ENCODE measurements at regions not wholly inside any gene's neighbourhood (a gene's known extent, or its start where the extent isn't known, plus 50 kb on each side); places are given as distances from the start of the nearest gene placed in this dataset.

DNA sequence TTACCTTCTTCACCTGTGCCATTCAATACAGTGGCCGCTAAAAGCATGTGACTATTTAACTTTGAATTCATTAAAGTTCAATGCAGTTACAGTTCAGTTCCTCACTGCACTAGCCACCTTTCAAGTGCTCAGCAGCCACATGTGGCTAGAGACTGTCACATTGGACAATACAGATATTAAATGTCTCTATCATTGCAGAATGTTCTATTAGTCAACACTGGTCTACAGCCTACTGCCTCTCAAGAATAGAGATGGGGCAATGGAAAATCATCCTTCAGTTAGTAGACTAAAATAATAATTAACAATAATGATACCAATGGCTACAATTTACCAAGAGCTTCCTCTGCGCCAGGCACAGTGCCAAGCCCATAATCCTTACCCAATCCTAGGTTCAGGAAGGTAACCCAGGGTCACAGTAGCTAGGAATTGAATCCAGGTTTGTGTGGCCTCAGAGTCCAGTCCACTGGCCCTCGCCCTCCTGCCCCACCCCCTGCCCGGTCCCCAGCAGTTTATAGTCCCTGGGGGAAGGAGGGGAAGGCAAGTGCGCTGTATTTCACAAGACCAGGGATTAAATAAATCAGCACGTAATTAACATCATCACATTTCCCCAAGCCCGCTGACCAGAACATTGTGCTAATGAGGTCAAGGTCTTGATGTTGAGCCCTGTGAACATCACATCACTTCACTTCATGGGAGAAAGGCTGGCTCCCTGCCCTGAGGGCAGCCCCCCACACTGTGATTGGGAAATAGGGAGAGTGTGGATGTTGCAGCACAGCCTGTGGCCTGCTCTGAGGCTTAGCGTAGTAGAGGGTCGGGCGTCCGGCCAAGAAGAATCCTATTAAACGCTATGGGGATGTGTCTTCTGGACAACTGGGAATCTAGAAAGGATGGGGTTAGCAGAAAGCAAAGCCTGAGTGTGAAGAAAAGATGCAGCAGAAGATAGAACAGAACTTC, 147.2 kb downstream of the VEGFA start:
- Histone ChIP-seq H3K79me2 (ENCODE audit: insufficient read depth) (no peaks in the 10 kb centered on the region), H3K27ac (ENCODE audit: low read depth in 2 of 2, low read length in 1 of 2) (peak overlapping the region in 1 of 2 experiments; percentile 90; a peak in 2 of 4 replicates), H3K9me2 (no peaks in the 10 kb centered on the region), H3K4me1 (ENCODE audit: control insufficient read depth in 1 of 2, insufficient read depth in 2 of 2, low read depth in 1 of 2, low read length in 1 of 2) (peaks cover 19 to 56% of the 10 kb centered on the region in 2 experiments), H3K4me2 (no peak overlapping the region), H3K9me3 (no peaks in the 10 kb centered on the region), H3K9ac (no peak overlapping the region), H3K4me3 (ENCODE audit: low read depth in 2 of 2, low read length in 1 of 2) (no peak overlapping the region), H2AFZ (ENCODE audit: low read depth) (no peak overlapping the region), H3K27me3 (ENCODE audit: insufficient read depth) (no peaks in the 10 kb centered on the region), H3F3A (replicated peaks; ENCODE audit: insufficient read depth) (no peaks in the 10 kb centered on the region), H4K20me1 (ENCODE audit: insufficient read depth) (no peaks in the 10 kb centered on the region), H3K36me3 (replicated peaks in 1 of 2; ENCODE audit: control insufficient read depth in 1 of 2, insufficient read depth in 2 of 2, low read length in 1 of 2) (no peaks in the 10 kb centered on the region)
- TF ChIP-seq FOSL2 (IDR thresholded peaks at IDR 0.05; ENCODE audit: borderline replicate concordance, low read depth): no peak
- no peak for TF ChIP-seq FOXJ3 (CRISPR knock-in tag; IDR thresholded peaks at IDR 0.05)
- TF ChIP-seq, protein P1, sequence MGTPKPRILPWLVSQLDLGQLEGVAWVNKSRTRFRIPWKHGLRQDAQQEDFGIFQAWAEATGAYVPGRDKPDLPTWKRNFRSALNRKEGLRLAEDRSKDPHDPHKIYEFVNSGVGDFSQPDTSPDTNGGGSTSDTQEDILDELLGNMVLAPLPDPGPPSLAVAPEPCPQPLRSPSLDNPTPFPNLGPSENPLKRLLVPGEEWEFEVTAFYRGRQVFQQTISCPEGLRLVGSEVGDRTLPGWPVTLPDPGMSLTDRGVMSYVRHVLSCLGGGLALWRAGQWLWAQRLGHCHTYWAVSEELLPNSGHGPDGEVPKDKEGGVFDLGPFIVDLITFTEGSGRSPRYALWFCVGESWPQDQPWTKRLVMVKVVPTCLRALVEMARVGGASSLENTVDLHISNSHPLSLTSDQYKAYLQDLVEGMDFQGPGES (IDR thresholded peaks at IDR 0.05; ENCODE audit: low read depth, low read length): no peak
- TF ChIP-seq, protein P2, sequence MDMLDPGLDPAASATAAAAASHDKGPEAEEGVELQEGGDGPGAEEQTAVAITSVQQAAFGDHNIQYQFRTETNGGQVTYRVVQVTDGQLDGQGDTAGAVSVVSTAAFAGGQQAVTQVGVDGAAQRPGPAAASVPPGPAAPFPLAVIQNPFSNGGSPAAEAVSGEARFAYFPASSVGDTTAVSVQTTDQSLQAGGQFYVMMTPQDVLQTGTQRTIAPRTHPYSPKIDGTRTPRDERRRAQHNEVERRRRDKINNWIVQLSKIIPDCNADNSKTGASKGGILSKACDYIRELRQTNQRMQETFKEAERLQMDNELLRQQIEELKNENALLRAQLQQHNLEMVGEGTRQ (IDR thresholded peaks at IDR 0.05; ENCODE audit: borderline replicate concordance, low read depth, low read length): no peak
- no peak for DNase-seq
- ChIA-PET POLR2A (no interaction called here), CTCF (interaction anchor here (1.1 to 2.9 kb wide), 6 partner anchors 25 to 158 kb away, joined by 3 to 11 read pairs (median 3); no protein-coding TSS in a partner anchor)
- 93% methylated on average over 12 of the region's 12 CpGs for WGBS (ENCODE audit: low lambda C conversion rate)

DNA sequence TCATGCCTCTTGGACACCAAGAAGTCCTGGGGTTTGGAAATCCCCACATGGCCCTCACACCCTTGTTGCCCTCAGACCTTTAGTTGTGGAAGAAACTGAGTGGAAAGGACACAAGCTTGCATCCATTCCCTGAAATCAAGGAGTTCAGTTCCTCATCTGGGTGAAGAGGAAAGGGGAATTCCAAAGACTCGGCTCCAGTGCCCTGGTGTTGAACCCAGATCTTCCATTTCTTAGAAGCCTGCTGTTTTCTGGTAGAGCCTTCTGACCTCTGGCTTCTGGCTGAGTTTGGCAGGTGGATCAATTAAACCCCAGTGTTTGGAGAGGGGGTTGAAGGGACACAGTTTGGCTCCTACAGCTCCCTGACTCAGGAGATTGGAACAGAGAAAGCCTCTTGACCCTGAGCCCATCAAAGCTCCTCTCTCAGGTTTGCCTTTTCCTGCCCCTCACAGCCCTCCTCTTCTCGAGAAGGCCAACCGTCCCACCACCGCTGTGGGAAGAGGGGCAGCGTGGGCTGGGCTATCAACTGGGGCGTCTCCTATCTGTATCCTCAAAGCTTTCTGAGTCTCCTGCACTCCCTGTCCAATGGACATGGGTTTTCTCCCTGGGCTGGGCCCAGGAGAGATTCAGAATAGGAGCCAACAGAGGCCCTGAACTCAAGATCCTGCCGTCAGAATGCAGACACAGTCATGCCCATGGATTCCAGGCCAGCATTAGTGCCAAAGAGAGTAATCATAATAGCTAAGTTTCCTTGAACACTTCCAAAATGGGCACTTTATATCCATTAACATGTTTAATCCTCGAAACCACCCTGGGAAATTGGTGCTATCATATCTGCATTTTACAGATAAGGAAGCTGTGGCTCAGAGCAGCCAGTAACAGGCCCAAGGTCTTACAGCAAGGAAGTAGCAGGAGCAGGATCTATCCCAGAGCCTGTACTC, 146.2 kb downstream of the VEGFA start:
- Histone ChIP-seq H3K4me3 (ENCODE audit: low read depth in 2 of 2, low read length in 1 of 2) (no peak overlapping the region), H2AFZ (ENCODE audit: low read depth) (no peak overlapping the region), H3K79me2 (ENCODE audit: insufficient read depth) (no peaks in the 10 kb centered on the region), H3K4me1 (ENCODE audit: control insufficient read depth in 1 of 2, insufficient read depth in 2 of 2, low read depth in 1 of 2, low read length in 1 of 2) (peaks cover 22 to 60% of the 10 kb centered on the region in 2 experiments), H3K4me2 (no peak overlapping the region), H3K9ac (no peak overlapping the region), H3K9me3 (no peaks in the 10 kb centered on the region), H4K20me1 (ENCODE audit: insufficient read depth) (no peaks in the 10 kb centered on the region), H3K27ac (ENCODE audit: low read depth in 2 of 2, low read length in 1 of 2) (peak overlapping the region in 1 of 2 experiments; percentile 90; a peak in 2 of 4 replicates), H3K9me2 (no peaks in the 10 kb centered on the region), H3K27me3 (ENCODE audit: insufficient read depth) (no peaks in the 10 kb centered on the region), H3K36me3 (replicated peaks in 1 of 2; ENCODE audit: control insufficient read depth in 1 of 2, insufficient read depth in 2 of 2, low read length in 1 of 2) (no peaks in the 10 kb centered on the region), H3F3A (replicated peaks; ENCODE audit: insufficient read depth) (no peaks in the 10 kb centered on the region)
- CTCF ChIA-PET: interaction anchor here (1.1 to 3.3 kb wide), 12 partner anchors 8 to 159 kb away, joined by 3 to 11 read pairs (median 4); partner anchors contain the start of gene VEGFA
- WGBS (ENCODE audit: low lambda C conversion rate): 80% methylated on average over 8 of the region's 8 CpGs
- POLR2A ChIA-PET: interaction anchor here (0.9 kb wide), 1 partner anchor 21 kb away, joined by 3 read pairs; no protein-coding TSS in a partner anchor
- DNase-seq: no peak
- TF ChIP-seq, protein P1 (IDR thresholded peaks at IDR 0.05; ENCODE audit: low read depth, low read length): no peak
- TF ChIP-seq FOSL2 (IDR thresholded peaks at IDR 0.05; ENCODE audit: borderline replicate concordance, low read depth) (no peak), ELF1 (IDR thresholded peaks at IDR 0.05) (no peak), YY1 (IDR thresholded peaks at IDR 0.05; ENCODE audit: low read depth) (no peak), MXI1 (IDR thresholded peaks at IDR 0.05; ENCODE audit: low read depth, low read length) (no peak), NRF1 (IDR thresholded peaks at IDR 0.05; ENCODE audit: low read depth, low read length) (no peak), JUND (IDR thresholded peaks at IDR 0.05) (no peak)
- TF ChIP-seq, protein P3, sequence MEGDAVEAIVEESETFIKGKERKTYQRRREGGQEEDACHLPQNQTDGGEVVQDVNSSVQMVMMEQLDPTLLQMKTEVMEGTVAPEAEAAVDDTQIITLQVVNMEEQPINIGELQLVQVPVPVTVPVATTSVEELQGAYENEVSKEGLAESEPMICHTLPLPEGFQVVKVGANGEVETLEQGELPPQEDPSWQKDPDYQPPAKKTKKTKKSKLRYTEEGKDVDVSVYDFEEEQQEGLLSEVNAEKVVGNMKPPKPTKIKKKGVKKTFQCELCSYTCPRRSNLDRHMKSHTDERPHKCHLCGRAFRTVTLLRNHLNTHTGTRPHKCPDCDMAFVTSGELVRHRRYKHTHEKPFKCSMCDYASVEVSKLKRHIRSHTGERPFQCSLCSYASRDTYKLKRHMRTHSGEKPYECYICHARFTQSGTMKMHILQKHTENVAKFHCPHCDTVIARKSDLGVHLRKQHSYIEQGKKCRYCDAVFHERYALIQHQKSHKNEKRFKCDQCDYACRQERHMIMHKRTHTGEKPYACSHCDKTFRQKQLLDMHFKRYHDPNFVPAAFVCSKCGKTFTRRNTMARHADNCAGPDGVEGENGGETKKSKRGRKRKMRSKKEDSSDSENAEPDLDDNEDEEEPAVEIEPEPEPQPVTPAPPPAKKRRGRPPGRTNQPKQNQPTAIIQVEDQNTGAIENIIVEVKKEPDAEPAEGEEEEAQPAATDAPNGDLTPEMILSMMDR (IDR thresholded peaks at IDR 0.05): no peak
- TF ChIP-seq, protein P4, sequence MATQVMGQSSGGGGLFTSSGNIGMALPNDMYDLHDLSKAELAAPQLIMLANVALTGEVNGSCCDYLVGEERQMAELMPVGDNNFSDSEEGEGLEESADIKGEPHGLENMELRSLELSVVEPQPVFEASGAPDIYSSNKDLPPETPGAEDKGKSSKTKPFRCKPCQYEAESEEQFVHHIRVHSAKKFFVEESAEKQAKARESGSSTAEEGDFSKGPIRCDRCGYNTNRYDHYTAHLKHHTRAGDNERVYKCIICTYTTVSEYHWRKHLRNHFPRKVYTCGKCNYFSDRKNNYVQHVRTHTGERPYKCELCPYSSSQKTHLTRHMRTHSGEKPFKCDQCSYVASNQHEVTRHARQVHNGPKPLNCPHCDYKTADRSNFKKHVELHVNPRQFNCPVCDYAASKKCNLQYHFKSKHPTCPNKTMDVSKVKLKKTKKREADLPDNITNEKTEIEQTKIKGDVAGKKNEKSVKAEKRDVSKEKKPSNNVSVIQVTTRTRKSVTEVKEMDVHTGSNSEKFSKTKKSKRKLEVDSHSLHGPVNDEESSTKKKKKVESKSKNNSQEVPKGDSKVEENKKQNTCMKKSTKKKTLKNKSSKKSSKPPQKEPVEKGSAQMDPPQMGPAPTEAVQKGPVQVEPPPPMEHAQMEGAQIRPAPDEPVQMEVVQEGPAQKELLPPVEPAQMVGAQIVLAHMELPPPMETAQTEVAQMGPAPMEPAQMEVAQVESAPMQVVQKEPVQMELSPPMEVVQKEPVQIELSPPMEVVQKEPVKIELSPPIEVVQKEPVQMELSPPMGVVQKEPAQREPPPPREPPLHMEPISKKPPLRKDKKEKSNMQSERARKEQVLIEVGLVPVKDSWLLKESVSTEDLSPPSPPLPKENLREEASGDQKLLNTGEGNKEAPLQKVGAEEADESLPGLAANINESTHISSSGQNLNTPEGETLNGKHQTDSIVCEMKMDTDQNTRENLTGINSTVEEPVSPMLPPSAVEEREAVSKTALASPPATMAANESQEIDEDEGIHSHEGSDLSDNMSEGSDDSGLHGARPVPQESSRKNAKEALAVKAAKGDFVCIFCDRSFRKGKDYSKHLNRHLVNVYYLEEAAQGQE (IDR thresholded peaks at IDR 0.05; ENCODE audit: low read depth, low read length): no peak
- TF ChIP-seq, protein P2 (IDR thresholded peaks at IDR 0.05; ENCODE audit: borderline replicate concordance, low read depth, low read length): no peak

Measured in SK-N-SH (cell line).